Fibroblast of the aortic adventitia (primary cell): ENCODE measurements at regions not wholly inside any gene's neighbourhood (a gene's known extent, or its start where the extent isn't known, plus 50 kb on each side); places are given as distances from the start of the nearest gene placed in this dataset.

Source experiments
- DNase-seq: peaks from one replicate; pipeline ENCODE4 v3.0.0-alpha.2; 2010; ENCODE audit warnings: low read depth
- H3K4me3 ChIP-seq: 2 replicates; pipeline ENCODE4 v1.5.1; 2011; ENCODE audit warnings: low read depth, mild to moderate bottlenecking, control low read depth, low read length, moderate library complexity
- CTCF ChIP-seq: IDR thresholded peaks from 2 replicates; pipeline ENCODE4 v1.5.1; 2011; ENCODE audit warnings: mild to moderate bottlenecking, low read length, control low read depth, inconsistent platforms; ENCODE audit not compliant: insufficient read depth

DNA sequence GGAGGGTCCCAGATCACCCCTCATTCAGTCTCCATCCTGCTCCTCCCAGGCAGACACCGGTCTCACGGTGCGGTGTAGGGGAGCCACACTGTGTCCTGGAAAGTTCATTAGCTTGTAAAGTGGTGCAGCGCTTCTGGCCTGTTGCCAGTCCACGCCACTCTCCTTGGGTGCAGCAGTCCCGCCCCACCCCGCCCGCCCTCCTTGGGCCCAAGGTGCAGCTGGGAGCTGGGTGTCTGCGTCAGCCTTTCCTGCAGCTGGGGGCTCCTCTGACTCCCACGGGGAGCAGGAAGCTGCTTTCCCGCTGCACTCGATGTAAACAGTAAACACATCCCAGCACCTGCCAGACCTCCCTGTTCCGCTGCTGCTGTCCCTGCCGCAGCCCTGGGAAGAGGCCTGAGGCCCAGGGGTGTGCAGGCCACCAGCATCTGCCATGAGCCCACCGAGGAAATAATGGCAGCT, 53.8 kb upstream of the ASB18 start:
- no peak overlapping the region for H3K4me3 ChIP-seq
- TF ChIP-seq CTCF: no peak

GRCh38 chr2:236318401-236318800, 54.2 kb upstream of the ASB18 start:
- no peak for TF ChIP-seq CTCF
- H3K4me3 ChIP-seq: no peak overlapping the region
- DNase-seq: no peak

More for the DNA sequence above, 53.8 kb upstream of the ASB18 start:
- DNase-seq: no peak

DNA sequence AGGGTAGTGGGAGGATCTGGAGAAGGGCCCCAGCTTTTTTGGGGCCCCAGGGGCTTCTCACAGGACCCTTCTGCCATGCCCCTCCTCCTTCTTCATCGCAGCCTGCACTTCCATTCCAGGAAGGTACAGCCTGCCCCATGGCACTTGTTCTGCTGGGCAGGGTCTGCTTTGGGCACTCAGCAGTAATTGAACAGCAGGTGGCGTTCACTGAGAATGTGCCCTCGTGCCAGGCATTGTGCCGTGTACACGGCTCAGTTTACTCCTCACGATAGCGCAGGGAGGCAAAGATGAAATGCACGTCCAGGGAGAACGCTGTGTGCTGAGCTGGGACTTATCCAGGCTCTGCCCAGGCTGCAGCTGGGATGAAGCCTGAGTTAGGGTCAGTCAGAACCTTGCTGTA, 54.8 kb upstream of the ASB18 start:
- no peak for DNase-seq
- H3K4me3 ChIP-seq: no peak overlapping the region
- no peak for TF ChIP-seq CTCF

GRCh38 chr2:236321415-236321814, 57.2 kb upstream of the ASB18 start:
- no peak overlapping the region for H3K4me3 ChIP-seq
- no peak for TF ChIP-seq CTCF
- DNase-seq: no peak

- H3K4me3 ChIP-seq: no peak overlapping the region
- no peak for TF ChIP-seq CTCF
- DNase-seq: no peak
These were observed 69.4 kb upstream of the ASB18 start for GRCh38 chr2:236333417-236334121.

DNA sequence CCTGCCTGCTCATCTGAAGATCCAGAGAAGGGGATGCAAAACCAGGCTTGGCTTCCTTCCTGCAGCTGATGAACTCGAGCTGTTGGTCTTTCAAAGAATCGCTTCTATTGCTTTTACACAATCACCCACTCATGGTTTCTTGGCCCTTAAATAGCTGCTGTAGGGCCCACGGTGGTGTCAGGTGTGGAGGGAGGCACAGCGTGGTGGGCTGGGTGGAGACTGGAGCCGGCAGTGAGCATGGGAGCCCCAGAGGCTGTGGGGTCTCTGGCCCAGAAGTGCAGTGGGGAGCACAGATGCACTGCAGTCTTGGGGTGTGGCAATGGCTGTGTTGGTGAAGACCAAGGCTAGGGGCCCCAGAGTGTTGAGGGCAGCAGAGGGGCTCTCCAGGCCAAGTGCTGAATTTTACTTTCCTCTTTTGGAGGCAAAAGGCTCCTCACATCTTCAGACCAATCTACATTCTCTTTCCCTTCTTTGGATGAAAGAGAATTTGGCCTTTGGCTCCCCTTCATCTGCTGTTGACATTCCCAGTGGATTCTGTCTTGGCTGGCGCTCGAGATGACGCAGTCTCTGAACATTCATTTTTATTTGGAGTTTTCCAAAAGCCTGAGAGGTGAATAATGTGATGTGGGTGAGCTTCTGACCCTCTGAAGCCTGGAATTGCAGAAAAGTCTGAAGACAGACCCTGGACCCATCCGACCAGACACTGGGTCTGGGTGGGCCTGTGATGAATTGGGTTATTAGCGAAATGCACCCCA, 70.1 kb upstream of the ASB18 start:
- peak; percentile 56 for DNase-seq

More for the DNA sequence above, 70.1 kb upstream of the ASB18 start:
- no peak overlapping the region for H3K4me3 ChIP-seq
- TF ChIP-seq CTCF: no peak
